HG02571 (cell line): ENCODE measurements at regions not wholly inside any gene's neighbourhood (a gene's known extent, or its start where the extent isn't known, plus 50 kb on each side); places are given as distances from the start of the nearest gene placed in this dataset.
"Not testable (repeated sequence)": the region's sequence is repeated elsewhere in the genome, so short reads cannot be mapped to it uniquely, and the experiment has no call there.

Source experiments
- ATAC-seq: cut with Tn5 transposase; IDR thresholded peaks from one replicate; pipeline ENCODE4 v1.9.1; 2021; ENCODE audit warnings: mild to moderate bottlenecking, moderate library complexity; ENCODE audit not compliant: unreplicated experiment

- no peak for ATAC-seq
Observed at GRCh38 chr1:221868593-221869303, 126.9 kb upstream of the DUSP10 start.

- no peak for ATAC-seq
Observed at GRCh38 chr1:221867003-221867402, 125.1 kb upstream of the DUSP10 start.

- no peak for ATAC-seq
Observed at GRCh38 chr1:221865808-221866207, 123.9 kb upstream of the DUSP10 start.

GRCh38 chr1:221863635-221864034, 121.7 kb upstream of the DUSP10 start:
- ATAC-seq, result no peak

GRCh38 chr1:221862971-221863370, 121.1 kb upstream of the DUSP10 start:
- no peak for ATAC-seq

GRCh38 chr1:221858818-221859611, 117.1 kb upstream of the DUSP10 start:
- no peak for ATAC-seq

GRCh38 chr1:221857094-221857444, 115.2 kb upstream of the DUSP10 start:
- ATAC-seq, result not testable (repeated sequence)

GRCh38 chr1:221856228-221857093, 114.6 kb upstream of the DUSP10 start:
- no peak for ATAC-seq

GRCh38 chr1:221855156-221855555, 113.3 kb upstream of the DUSP10 start:
- no peak for ATAC-seq

- no peak for ATAC-seq
Observed at GRCh38 chr1:221851336-221851735, 109.4 kb upstream of the DUSP10 start.

GRCh38 chr1:221850470-221851187, 108.7 kb upstream of the DUSP10 start:
- ATAC-seq, result no peak

GRCh38 chr1:221849897-221850296, 108.0 kb upstream of the DUSP10 start:
- no peak for ATAC-seq

- ATAC-seq, result no peak
Observed at GRCh38 chr1:221849110-221849509, 107.2 kb upstream of the DUSP10 start.

GRCh38 chr1:221847676-221848075, 105.8 kb upstream of the DUSP10 start:
- ATAC-seq, result no peak

GRCh38 chr1:221845650-221846371, 103.9 kb upstream of the DUSP10 start:
- ATAC-seq, result no peak

- no peak for ATAC-seq
Observed at GRCh38 chr1:221841983-221842335, 100.1 kb upstream of the DUSP10 start.

GRCh38 chr1:221841251-221841982, 99.5 kb upstream of the DUSP10 start:
- no peak for ATAC-seq

- ATAC-seq, result no peak
Observed at GRCh38 chr1:221840511-221841243, 98.8 kb upstream of the DUSP10 start.
